RWPE2 (cell line): ENCODE measurements at regions not wholly inside any gene's neighbourhood (a gene's known extent, or its start where the extent isn't known, plus 50 kb on each side); places are given as distances from the start of the nearest gene placed in this dataset.

Experiments
- ATAC-seq: fragments of 200-7000 bp; cut with Tn5 transposase; 3 replicates; pipeline ENCODE4 v1.9.1; 2021; ENCODE audit warnings: low read depth
- DNase-seq: peaks from one replicate; pipeline ENCODE4 v3.0.0-alpha.2; 2020; ENCODE audit warnings: low spot score
- H3K27ac ChIP-seq: fragments of 450-650 bp; 2 replicates; pipeline ENCODE4 v1.5.1; 2017; ENCODE audit warnings: mild to moderate bottlenecking; ENCODE audit not compliant: poor library complexity, severe bottlenecking
- H3K27me3 ChIP-seq: fragments of 250-450 bp; sonication (Bioruptor Pico); 2 replicates; pipeline ENCODE4 v1.5.1; 2021; ENCODE audit warnings: mild to moderate bottlenecking, moderate library complexity; ENCODE audit not compliant: insufficient read depth, poor library complexity, severe bottlenecking
- H3K36me3 ChIP-seq: fragments of 250-450 bp; sonication (Bioruptor Pico); 2 replicates; pipeline ENCODE4 v1.5.1; 2020; ENCODE audit warnings: low read depth, mild to moderate bottlenecking, moderate library complexity
- H3K4me1 ChIP-seq: fragments of 250-450 bp; sonication (Bioruptor Pico); 2 replicates; pipeline ENCODE4 v1.5.1; 2021; ENCODE audit warnings: mild to moderate bottlenecking, moderate library complexity; ENCODE audit not compliant: insufficient read depth, poor library complexity, severe bottlenecking
- H3K4me3 ChIP-seq: fragments of 250-450 bp; sonication (Bioruptor Pico); 2 replicates; pipeline ENCODE4 v1.5.1; 2021; ENCODE audit warnings: mild to moderate bottlenecking, moderate library complexity; ENCODE audit not compliant: severe bottlenecking
- H3K9me3 ChIP-seq: fragments of 250-450 bp; sonication (Bioruptor Pico); 2 replicates; pipeline ENCODE4 v1.5.1; 2021; ENCODE audit warnings: mild to moderate bottlenecking, moderate library complexity; ENCODE audit not compliant: severe bottlenecking
- CTCF ChIP-seq: fragments of 450-650 bp; IDR thresholded peaks from one replicate; pipeline ENCODE4 v1.5.1; 2017; ENCODE audit warnings: mild to moderate bottlenecking, moderate library complexity; ENCODE audit not compliant: poor library complexity, severe bottlenecking

DNA sequence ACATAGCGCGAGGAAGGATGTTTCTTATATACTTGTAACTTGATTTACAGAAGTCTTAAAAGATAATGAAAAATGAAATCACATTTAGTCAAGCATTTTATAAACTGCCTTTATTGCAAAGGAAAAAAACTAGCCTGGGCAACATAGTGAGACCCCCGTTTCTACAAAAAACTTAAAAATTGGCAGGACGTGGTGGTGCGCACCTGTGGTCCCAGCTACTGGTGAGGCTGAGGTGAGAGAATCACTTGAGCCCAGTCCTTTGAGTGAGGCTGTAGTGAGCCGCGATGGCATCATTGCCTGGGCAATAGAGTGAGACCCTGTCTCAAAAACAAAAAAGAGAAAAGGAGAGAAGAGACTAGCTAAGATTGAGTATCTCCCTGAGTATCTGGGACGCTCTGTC, 145.2 kb upstream of the CIBAR2 start:
- no peak for ATAC-seq
- no peak overlapping the region for H3K27ac ChIP-seq

DNA sequence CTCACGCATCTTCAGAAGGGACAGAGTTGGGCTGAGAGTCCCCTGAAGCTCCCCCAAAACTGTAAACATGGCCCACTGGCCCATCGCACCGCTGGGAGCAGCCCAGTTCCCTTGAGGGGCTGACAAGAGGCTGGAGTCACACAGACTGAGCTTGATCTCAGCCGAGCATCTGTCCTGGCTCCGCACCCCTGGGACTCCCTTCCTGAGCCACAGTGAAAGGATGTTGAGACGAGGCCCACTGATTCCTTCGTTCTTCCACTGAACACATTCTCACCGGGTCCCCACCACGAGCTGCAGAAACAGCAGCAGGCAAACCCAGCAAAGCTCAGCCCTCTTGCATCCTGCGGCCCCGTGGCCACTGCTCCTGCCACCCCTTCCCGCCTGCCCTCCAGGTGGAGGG, 145.9 kb upstream of the CIBAR2 start:
- H3K4me1 ChIP-seq: no peaks in the 10 kb centered on the region
- ATAC-seq: no peak
- H3K27me3 ChIP-seq: no peaks in the 10 kb centered on the region
- no peaks in the 10 kb centered on the region for H3K36me3 ChIP-seq
- H3K4me3 ChIP-seq: no peak overlapping the region
- no peaks in the 10 kb centered on the region for H3K9me3 ChIP-seq
- no peak for TF ChIP-seq CTCF
- H3K27ac ChIP-seq: no peak overlapping the region
- DNase-seq: no peak

More for the DNA sequence above, 145.2 kb upstream of the CIBAR2 start:
- no peak overlapping the region for H3K4me3 ChIP-seq
- H3K27me3 ChIP-seq: no peaks in the 10 kb centered on the region
- no peaks in the 10 kb centered on the region for H3K36me3 ChIP-seq
- no peak for TF ChIP-seq CTCF
- H3K9me3 ChIP-seq: no peaks in the 10 kb centered on the region
- DNase-seq: no peak
- no peaks in the 10 kb centered on the region for H3K4me1 ChIP-seq

- Histone ChIP-seq H3K27me3 (no peaks in the 10 kb centered on the region), H3K9me3 (no peaks in the 10 kb centered on the region), H3K36me3 (no peaks in the 10 kb centered on the region), H3K4me1 (no peaks in the 10 kb centered on the region), H3K4me3 (no peak overlapping the region), H3K27ac (no peak overlapping the region)
- no peak for ATAC-seq
- DNase-seq: no peak
- TF ChIP-seq CTCF: no peak
These were observed 146.4 kb upstream of the CIBAR2 start for GRCh38 chr16:85258629-85259028.

- Histone ChIP-seq H3K36me3 (no peaks in the 10 kb centered on the region), H3K4me3 (no peak overlapping the region), H3K27ac (no peak overlapping the region), H3K4me1 (no peaks in the 10 kb centered on the region), H3K9me3 (no peaks in the 10 kb centered on the region), H3K27me3 (no peaks in the 10 kb centered on the region)
- no peak for DNase-seq
- ATAC-seq: no peak
- TF ChIP-seq CTCF: no peak
These were observed 147.0 kb upstream of the CIBAR2 start for GRCh38 chr16:85259115-85259831.

DNA sequence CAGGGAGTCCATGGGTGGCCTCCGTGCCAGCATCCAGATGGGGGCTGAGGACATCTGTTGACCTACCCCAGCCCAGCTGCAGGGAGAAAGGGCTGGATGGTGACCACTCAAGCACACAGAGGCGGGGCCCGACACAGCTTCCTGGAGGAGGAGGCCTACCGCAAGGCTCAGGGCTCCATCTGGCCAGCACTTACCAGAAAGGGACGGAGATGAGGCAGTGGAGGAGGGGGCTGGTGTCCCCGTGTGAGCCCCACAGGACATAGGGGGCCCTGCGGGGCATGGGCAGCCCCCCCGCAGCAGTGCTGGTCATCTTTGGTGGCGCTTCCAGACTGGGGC, 147.5 kb upstream of the CIBAR2 start:
- Histone ChIP-seq H3K9me3 (no peaks in the 10 kb centered on the region), H3K4me1 (no peaks in the 10 kb centered on the region), H3K27me3 (no peaks in the 10 kb centered on the region), H3K4me3 (no peak overlapping the region), H3K36me3 (no peaks in the 10 kb centered on the region), H3K27ac (no peak overlapping the region)
- DNase-seq (no peak), ATAC-seq (no peak)
- TF ChIP-seq CTCF: no peak
